ENCODE measurements at regions not wholly inside any gene's neighbourhood (a gene's known extent, or its start where the extent isn't known, plus 50 kb on each side); places are given as distances from the start of the nearest gene placed in this dataset.

GRCh38 chr5:23727271-23727670 is 219.9 kb downstream of the PRDM9 start:
- Histone ChIP-seq H3K4me1 (peaks cover 16% of the 10 kb centered on the region), H3K9me3 (peaks cover 4% of the 10 kb centered on the region; the same call in 1 of the 2 replicates), H3K27me3 (replicated peaks; ENCODE audit: control insufficient read depth, insufficient read depth, low read length) (no peaks in the 10 kb centered on the region), H3K4me3 (ENCODE audit: low read depth, low read length) (no peak overlapping the region), H3K36me3 (ENCODE audit: control insufficient read depth, insufficient read depth, low read length) (no peaks in the 10 kb centered on the region)
- H3K4me3 Mint-ChIP-seq (ENCODE audit: unreplicated experiment) = no peak overlapping the region
- peak in 1 of 2 experiments; percentile 31 for DNase-seq
- CTCF ChIA-PET = no interaction called here
- BruUV-seq (replicated peaks) = no TSS peak
- no peak overlapping the region for H3K27ac Mint-ChIP-seq (ENCODE audit: unreplicated experiment)
- H3K36me3 Mint-ChIP-seq (ENCODE audit: insufficient read depth, unreplicated experiment) = no peaks in the 10 kb centered on the region
- no peaks in the 10 kb centered on the region for H3K27me3 Mint-ChIP-seq (ENCODE audit: insufficient read depth, unreplicated experiment)
- POLR2A ChIA-PET = no interaction called here
- peaks cover 13% of the 10 kb centered on the region for H3K9me3 Mint-ChIP-seq (ENCODE audit: unreplicated experiment)
- peaks cover 29% of the 10 kb centered on the region for H3K4me1 Mint-ChIP-seq (ENCODE audit: low read depth, unreplicated experiment)
- TF ChIP-seq, protein P1, sequence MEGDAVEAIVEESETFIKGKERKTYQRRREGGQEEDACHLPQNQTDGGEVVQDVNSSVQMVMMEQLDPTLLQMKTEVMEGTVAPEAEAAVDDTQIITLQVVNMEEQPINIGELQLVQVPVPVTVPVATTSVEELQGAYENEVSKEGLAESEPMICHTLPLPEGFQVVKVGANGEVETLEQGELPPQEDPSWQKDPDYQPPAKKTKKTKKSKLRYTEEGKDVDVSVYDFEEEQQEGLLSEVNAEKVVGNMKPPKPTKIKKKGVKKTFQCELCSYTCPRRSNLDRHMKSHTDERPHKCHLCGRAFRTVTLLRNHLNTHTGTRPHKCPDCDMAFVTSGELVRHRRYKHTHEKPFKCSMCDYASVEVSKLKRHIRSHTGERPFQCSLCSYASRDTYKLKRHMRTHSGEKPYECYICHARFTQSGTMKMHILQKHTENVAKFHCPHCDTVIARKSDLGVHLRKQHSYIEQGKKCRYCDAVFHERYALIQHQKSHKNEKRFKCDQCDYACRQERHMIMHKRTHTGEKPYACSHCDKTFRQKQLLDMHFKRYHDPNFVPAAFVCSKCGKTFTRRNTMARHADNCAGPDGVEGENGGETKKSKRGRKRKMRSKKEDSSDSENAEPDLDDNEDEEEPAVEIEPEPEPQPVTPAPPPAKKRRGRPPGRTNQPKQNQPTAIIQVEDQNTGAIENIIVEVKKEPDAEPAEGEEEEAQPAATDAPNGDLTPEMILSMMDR (IDR thresholded peaks at IDR 0.05; ENCODE audit: insufficient read depth in 1 of 2, low read depth in 1 of 2, low read length in 1 of 2, severe bottlenecking in 1 of 2, unreplicated experiment in 1 of 2) = no peak
- intact Hi-C loops (cut with micrococcal nuclease; ENCODE audit: unreplicated experiment) = loop anchor here (1.0 to 5.0 kb wide), 2 partner anchors 13 to 80 kb away; no protein-coding TSS in a partner anchor

GRCh38 chr5:23730023-23730422 is 222.6 kb downstream of the PRDM9 start:
- no TSS peak for BruUV-seq (replicated peaks)
- H3K27me3 ChIP-seq (replicated peaks; ENCODE audit: control insufficient read depth, insufficient read depth, low read length) = no peaks in the 10 kb centered on the region
- no peak overlapping the region for H3K27ac Mint-ChIP-seq (ENCODE audit: unreplicated experiment)

GRCh38 chr5:23740029-23740428 is 232.6 kb downstream of the PRDM9 start:
- Mint-ChIP-seq H3K27me3 (ENCODE audit: insufficient read depth, unreplicated experiment) (no peaks in the 10 kb centered on the region), H3K9me3 (ENCODE audit: unreplicated experiment) (no peaks in the 10 kb centered on the region), H3K4me1 (ENCODE audit: low read depth, unreplicated experiment) (no peaks in the 10 kb centered on the region), H3K4me3 (ENCODE audit: unreplicated experiment) (no peak overlapping the region), H3K27ac (ENCODE audit: unreplicated experiment) (no peak overlapping the region), H3K36me3 (ENCODE audit: insufficient read depth, unreplicated experiment) (no peaks in the 10 kb centered on the region)
- intact Hi-C loops (cut with micrococcal nuclease; ENCODE audit: unreplicated experiment) = no loop called here
- DNase-seq = no peak
- no peaks in the 10 kb centered on the region for H3K27me3 ChIP-seq (replicated peaks; ENCODE audit: control insufficient read depth, insufficient read depth, low read length)
- no peak overlapping the region for H3K4me3 ChIP-seq (ENCODE audit: low read depth, low read length)
- ChIA-PET POLR2A (no interaction called here), CTCF (no interaction called here)
- no peaks in the 10 kb centered on the region for H3K4me1 ChIP-seq
- no TSS peak for BruUV-seq (replicated peaks)
- TF ChIP-seq, protein P1 (IDR thresholded peaks at IDR 0.05; ENCODE audit: insufficient read depth in 1 of 2, low read depth in 1 of 2, low read length in 1 of 2, severe bottlenecking in 1 of 2, unreplicated experiment in 1 of 2) = no peak
- H3K36me3 ChIP-seq (ENCODE audit: control insufficient read depth, insufficient read depth, low read length) = no peaks in the 10 kb centered on the region
- 0 out of 2 replicates have a peak, but pooled peaks cover 5% of the 10 kb centered on the region for H3K9me3 ChIP-seq

More at GRCh38 chr5:23730023-23730422, 222.6 kb downstream of the PRDM9 start:
- ChIA-PET CTCF (no interaction called here), POLR2A (no interaction called here)
- Histone ChIP-seq H3K9me3 (peaks cover 4% of the 10 kb centered on the region), H3K36me3 (ENCODE audit: control insufficient read depth, insufficient read depth, low read length) (no peaks in the 10 kb centered on the region), H3K4me1 (peaks cover 16% of the 10 kb centered on the region), H3K4me3 (ENCODE audit: low read depth, low read length) (no peak overlapping the region)
- intact Hi-C loops (cut with micrococcal nuclease; ENCODE audit: unreplicated experiment) = no loop called here
- H3K4me1 Mint-ChIP-seq (ENCODE audit: low read depth, unreplicated experiment) = peaks cover 29% of the 10 kb centered on the region
- no peaks in the 10 kb centered on the region for H3K27me3 Mint-ChIP-seq (ENCODE audit: insufficient read depth, unreplicated experiment)
- H3K9me3 Mint-ChIP-seq (ENCODE audit: unreplicated experiment) = peaks cover 13% of the 10 kb centered on the region
- no peaks in the 10 kb centered on the region for H3K36me3 Mint-ChIP-seq (ENCODE audit: insufficient read depth, unreplicated experiment)
- DNase-seq = no peak
- no peak overlapping the region for H3K4me3 Mint-ChIP-seq (ENCODE audit: unreplicated experiment)
- TF ChIP-seq, protein P1 (IDR thresholded peaks at IDR 0.05; ENCODE audit: insufficient read depth in 1 of 2, low read depth in 1 of 2, low read length in 1 of 2, severe bottlenecking in 1 of 2, unreplicated experiment in 1 of 2) = no peak

Data from Caco-2 (cell line).